Epithelial cell of prostate (primary cell): ENCODE measurements at regions not wholly inside any gene's neighbourhood (a gene's known extent, or its start where the extent isn't known, plus 50 kb on each side); places are given as distances from the start of the nearest gene placed in this dataset.

Experiments used
- DNase-seq: peaks from one replicate; pipeline ENCODE4 v3.0.0-alpha.2; 2011; ENCODE audit warnings: low read depth, low spot score
- H3K27ac ChIP-seq: fragments of 450-650 bp; 2 replicates; pipeline ENCODE4 v1.5.1; 2017; ENCODE audit warnings: mild to moderate bottlenecking

DNA sequence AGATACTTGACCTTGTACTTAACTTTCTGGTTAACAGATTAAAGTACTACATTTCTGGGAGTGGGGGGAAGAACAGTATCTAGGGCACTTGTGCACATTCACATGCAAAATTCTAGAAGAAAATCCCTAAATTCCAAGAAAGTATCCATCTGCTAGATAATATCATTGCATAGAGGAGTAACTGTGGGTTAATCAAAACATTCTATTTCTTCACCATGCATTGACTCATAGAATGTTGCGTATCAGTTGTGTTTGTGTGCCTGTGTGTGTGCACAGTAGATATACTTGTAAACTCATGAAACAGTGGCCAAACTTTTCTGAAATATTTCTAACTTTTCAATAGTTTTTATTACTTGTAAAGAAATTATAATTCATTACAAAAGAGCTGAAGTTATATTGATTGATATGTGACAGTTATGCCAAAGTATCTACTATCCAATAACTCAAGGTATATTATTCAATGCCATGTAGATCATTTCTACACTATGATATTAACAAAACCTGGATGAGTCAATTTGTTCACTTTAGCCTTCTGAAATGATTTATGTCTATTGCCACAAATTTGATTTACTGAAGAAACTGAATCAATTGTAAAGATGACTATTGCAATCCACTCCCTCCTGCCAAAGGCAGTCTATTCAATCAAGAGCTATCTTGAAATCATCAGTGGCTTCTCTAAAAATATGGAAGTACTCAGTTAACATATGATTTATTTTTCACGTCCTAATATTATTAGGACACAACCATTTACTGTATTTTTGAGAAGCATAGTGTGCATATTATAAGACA is 756.7 kb upstream of the ARGLU1 start:
- DNase-seq: no peak
- H3K27ac ChIP-seq: no peak overlapping the region

DNA sequence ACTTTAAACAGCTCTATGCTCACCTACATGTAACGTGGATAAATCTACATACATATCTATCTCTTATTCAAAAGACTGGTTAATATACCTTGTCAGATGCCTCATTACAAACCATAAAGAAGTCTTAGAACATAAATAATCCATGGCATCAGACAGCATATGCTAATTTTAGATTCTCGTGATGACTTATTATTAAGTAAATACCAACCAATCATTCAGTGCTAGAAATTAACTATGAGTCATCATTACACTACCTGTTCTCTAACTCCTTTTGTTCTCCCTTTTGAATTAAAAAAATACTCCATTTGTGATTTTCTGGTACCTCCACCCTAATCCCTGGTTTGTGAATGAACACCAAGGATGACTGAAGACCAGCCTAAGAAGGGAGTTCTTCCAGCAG is 754.3 kb upstream of the ARGLU1 start:
- no peak overlapping the region for H3K27ac ChIP-seq
- no peak for DNase-seq

DNA sequence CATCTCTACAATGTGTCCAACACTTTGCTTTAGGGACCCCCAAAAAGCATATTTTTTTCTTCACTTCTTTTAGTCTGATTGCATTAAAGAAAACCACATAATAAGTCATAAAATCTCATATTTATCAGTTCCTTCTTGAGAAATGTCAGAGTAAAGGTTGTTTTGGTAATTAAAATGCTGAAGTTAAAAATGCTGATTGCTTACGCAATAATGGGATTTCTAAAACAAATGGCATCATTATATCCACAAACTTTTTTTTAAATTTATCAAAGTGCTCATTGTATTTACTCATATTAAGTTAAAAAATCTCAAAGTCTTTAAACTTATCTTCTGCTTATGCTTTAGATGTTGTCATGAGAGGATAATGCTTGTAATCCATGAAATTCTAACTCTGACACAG is 737.2 kb upstream of the ARGLU1 start:
- no peak overlapping the region for H3K27ac ChIP-seq
- no peak for DNase-seq

DNA sequence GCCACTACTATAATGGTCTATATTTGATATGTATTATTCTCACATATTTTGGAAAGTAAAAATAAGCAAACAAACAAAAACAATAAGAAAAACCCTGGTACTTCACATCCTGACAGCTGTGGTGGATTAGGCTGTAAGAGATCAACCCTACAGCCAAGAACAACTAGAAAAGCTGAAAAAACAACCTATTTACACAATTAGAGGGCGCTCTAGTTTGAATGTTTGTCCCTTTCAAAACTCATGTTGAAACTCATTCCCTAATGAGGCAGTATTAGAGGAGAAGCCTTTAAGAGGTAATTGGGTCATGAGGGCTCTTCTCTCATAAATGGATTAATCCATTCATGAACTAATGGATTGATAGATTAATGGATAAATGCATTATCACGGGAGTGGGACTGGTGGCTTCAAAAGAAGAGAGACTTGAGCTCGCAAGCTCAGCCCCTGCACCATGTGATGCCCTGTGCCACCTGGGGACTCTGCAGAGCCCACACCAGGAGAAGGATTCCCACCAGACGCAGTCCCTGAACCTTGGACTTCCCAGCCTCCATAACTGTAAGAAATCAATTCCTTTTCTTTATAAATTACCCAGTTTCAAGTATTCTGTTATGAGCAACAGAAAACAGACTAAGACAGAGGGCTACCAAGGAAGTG is 733.9 kb upstream of the ARGLU1 start:
- DNase-seq: no peak
- H3K27ac ChIP-seq: no peak overlapping the region

DNA sequence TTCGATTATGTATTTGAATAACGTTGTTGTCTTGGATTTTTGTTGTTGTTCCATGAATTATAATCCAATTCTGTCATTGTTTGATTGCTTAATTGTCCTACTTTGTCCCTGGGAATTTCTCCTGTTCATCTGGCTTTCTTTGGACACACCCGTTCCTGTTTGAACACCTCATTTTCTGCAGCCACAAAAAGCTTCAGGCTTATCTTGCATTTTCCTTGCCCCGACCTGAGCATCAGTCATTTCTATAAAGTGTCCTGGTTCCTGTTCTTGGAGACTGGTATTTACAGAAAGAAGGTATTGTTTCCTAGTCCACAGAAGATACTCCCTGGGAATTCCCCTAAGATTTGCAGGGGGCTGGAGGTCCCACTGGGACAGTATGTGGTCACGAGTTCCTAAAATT is 731.8 kb upstream of the ARGLU1 start:
- DNase-seq: no peak
- no peak overlapping the region for H3K27ac ChIP-seq

DNA sequence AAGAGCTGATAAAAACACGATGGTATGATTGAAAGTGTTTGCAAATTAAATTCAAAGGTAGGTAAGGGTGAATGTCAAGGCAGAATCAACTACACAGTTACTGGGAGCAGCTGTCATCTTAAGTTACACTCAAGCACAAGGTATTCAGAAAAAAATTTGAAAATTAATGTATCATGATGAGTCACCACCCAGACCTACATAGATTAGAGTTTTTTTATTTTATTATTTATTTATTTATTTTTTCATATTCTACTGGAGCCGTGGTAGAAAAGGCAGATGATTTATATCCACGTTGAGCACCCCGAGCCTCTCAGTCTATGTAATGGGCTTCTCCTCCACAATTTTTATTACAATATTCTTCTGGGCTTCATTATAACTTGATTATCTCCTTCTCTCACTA is 728.9 kb upstream of the ARGLU1 start:
- no peak for DNase-seq
- no peak overlapping the region for H3K27ac ChIP-seq

DNA sequence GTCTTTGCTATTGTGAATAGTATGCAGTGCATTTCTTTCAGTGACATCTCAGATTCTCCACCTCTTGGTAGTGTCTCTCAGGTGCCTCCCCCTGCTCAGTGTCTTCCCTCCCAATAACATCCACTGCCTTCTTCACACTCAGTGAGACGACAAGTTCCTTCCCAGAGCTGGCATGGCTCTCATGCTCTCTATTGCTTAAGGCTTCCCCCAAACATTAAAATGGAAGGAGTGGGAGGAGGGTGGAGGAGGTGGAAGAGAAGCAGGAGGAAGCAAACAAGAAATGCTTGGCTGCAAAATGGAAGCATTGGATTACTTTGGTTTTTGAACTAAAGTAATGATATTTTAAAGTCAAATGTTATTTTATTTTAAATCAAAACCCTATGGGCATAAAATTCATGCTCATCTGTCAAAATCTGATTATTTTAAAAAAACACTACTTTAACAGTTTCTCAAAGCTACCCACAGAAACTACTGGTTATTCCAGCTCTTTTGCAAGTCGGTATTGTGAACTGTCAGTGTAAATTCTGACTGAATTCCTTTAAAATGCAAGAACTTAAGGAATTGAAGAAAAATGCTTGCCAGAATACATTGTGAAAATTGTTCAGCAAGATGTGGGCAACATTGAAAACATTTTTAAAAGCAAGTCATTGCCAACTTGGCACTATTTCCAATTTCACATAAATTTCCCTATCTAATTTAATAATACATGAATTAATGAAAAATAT is 727.6 kb upstream of the ARGLU1 start:
- H3K27ac ChIP-seq: no peak overlapping the region
- no peak for DNase-seq

DNA sequence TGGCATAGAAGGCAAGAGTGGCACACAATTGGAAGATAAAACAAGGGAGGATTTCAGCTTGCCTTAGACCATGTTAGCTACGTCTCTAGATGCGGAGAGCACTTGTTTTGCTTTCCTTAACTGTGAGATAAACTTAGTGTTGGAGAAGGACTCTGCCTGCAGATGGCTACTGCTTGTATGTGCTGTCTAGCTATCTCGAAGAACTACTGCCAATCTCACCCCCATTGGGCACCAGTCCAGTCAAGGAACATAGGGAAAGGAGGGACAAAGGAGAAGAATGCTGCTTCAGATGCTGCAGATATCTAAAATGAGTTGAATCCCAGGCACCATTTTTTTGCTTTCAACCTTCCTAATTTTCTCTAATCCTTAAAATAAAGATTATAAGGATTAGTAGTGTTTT is 726.0 kb upstream of the ARGLU1 start:
- H3K27ac ChIP-seq: no peak overlapping the region
- no peak for DNase-seq

DNA sequence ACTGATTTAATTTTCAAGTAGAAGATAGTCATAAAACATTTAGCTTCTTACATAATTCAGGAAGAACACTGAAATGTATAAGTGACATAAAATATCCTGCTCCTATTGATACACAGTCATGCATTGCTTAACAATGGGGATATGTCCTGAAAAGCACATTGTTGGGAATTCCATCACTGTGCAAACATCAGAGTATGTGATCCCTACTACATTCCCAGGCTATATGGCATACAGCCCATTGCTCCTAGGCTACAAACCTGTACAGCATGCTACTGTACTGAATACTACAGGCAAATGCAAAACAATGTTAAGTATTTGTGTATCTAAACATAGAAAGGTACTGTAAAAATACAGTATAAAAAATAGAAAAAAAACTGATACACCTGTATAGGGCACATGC is 723.9 kb upstream of the ARGLU1 start:
- H3K27ac ChIP-seq: no peak overlapping the region
- DNase-seq: no peak

DNA sequence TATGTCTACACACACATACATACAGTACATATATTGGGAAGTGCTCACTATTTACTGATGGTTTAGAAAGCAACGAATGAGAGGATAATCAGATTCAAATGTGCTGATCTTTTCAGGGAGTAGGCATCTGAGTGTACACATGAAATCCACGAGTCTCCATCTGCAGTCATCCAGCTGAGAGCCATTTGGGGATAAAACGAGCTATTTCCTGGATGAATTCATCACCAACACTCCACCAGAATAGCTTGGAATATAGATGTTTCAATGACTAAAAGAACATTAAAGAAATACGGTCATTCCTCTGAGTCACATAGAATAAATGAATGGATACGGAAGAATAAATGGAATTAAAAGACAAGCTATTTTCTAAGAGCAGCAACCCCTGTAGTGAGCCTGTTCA is 721.6 kb upstream of the ARGLU1 start:
- no peak for DNase-seq
- no peak overlapping the region for H3K27ac ChIP-seq

DNA sequence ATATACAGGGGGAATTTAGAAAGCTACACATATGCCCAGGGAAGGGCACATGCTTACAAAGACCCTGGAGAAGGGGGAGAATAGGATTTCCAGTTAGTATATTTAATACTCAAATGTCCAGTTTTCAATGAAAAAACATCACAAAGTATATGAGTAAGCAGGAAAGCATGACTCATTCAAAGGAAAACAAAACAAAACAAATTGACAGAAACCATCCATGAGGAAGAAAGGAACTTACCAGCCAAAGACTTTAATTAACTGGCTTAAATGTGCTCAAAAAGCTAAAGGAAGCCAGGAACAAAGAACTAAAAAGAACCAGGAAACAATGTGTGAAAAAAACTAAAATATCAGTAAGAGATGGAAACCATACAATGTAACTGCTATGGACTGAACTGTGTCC is 716.2 kb upstream of the ARGLU1 start:
- DNase-seq: no peak
- H3K27ac ChIP-seq: peak overlapping the region; percentile 33

DNA sequence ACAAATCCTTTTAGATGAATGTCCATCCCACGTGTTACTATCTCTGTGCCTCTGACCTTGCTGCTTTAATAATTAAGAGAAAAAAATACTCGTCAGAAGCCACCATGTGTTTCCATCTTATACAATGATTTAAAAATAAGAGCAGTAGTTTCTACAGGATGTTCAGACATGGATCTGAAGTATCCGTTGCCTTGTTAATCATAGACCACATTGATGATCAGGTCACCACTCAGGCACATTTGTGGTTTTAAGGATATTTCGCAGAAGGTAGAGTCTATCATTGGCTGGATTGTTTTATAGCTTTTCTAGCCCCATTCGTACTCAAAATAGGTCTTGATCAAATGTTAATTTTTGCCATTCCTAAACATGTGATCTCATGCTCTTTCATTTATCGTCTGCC is 710.0 kb upstream of the ARGLU1 start:
- no peak overlapping the region for H3K27ac ChIP-seq
- DNase-seq: no peak

DNA sequence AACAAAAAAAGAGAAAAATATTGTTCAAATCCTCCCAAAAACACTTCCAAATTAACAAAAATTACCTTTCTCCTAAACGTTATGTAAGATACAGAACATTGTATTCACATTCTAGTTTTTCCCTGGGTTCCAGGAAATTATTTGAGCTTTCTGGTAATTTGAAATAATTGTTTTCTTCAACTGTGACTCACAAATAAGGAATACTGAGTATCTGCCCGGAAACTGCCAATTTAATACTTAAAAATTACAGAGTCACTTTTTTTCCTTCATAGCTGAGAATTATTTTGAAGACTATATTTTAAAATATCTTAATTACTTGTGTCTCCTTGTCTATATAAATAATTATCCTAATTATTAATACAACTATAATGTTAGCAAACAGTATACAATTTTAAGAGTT is 709.0 kb upstream of the ARGLU1 start:
- no peak for DNase-seq
- peak overlapping the region; percentile 26 for H3K27ac ChIP-seq

DNA sequence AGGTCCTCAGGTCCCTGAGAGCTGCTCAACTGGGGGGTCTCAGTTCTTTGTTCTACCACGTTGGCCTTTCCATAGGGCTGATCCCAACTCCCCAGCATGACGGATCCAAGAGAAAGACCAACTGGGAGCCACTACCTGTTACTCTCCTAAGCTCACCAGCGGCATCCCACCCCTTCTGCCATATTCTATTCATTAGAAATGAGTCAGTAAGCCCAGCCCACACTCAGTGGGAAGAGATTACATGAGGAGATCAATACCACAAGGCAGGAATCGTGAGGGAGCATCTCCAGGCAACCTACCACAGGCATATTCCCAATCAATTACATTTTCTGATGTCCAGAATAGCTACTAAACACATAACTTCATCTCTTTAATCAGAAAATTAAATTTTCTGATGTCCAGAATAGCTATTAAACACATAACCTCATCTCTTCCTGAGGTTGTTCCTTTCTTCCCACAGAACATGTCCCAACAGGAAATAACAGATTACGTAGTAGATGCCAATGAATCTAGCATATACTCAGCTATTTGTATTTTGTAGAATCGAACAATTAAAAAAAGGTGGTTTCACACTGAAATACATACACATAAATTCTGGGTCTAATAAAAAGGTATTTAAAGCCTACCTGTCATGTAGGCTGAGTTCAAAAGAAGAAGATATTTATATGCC is 708.1 kb upstream of the ARGLU1 start:
- H3K27ac ChIP-seq: peak overlapping the region; percentile 26
- no peak for DNase-seq

DNA sequence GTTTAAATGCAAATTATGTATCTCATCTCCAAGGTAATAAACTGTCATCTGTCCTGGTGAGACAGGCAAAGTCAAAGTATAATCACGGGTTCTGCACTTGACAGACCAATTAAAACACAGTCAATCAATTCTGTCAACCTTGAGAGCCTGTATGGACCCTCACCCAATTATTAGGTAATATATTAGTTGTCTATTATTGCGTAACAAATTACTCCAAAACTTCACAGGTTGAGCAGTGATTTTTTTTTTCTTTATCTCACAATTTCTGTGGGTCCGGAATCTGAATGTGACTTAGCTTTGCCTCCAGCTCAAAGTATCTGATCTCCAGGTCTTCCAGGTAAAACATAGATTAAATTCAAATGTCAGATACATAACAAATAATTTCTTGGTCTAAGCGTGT is 707.4 kb upstream of the ARGLU1 start:
- DNase-seq: no peak
- H3K27ac ChIP-seq: no peak overlapping the region

DNA sequence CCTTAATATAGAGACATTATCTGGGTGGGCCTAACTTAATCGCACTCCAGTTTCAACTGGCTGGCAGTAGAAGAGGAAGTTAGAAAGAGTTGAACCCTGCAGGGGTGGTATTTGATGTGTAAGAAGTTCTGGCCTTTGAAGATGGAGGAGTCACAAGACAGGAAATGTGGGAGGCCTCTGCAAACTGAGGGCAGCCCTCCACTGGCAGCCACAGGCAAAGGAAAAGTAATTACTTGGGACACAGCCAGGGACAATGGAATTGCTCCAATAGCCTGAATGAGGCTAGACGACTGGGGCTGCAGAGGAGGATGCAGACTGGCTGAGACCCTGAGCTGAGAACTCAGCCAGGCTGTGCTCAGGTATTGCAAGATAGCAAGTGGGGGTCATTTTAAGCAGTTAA is 703.3 kb upstream of the ARGLU1 start:
- DNase-seq: no peak
- no peak overlapping the region for H3K27ac ChIP-seq

DNA sequence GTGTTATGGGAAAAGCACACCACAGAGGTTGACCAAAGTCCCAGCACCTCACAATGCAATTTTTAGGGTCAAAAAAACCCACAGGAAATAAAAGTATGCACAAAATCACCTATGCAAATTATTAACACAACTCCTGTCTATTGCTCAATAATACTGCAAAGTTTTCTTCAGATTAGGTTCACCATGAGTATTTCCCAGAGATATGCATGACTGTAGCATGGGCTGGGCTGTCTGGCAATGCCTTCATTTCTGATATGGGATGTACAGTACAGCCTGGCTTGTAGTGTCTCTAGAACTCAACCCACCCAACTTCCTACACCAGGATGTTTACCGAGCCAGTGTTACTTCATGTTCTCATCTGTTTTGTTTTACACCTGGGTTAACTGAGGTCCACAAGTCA is 698.7 kb upstream of the ARGLU1 start:
- H3K27ac ChIP-seq: peak overlapping the region; percentile 63
- DNase-seq: no peak

DNA sequence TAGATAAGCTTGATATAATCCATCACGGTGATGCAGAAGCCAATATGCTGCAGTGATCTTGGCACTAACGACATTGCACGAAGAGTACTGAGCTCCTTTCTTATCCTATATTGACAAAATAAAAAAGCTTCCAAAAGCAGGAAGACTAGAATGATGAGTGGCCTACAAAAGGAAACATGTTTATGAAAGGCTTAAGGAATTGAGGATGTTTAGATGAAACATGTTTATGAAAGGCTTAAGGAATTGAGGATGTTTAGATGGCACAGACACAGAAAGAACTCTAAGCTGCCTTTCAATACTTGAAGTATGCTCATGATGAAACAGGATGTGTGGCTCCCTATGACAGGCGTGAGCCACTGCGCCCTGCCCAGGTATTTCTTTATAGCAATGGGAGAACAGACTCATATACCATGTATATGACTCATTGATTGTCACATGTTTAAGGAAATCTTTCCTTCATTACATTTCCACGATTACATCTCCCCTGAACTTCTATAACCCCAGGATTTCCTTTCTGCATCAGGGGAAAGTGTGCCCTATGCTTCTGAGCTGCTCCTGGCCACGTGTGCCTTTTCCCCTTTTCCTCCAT is 690.8 kb upstream of the ARGLU1 start:
- DNase-seq: peak; percentile 83
- H3K27ac ChIP-seq: peak overlapping the region; percentile 95

DNA sequence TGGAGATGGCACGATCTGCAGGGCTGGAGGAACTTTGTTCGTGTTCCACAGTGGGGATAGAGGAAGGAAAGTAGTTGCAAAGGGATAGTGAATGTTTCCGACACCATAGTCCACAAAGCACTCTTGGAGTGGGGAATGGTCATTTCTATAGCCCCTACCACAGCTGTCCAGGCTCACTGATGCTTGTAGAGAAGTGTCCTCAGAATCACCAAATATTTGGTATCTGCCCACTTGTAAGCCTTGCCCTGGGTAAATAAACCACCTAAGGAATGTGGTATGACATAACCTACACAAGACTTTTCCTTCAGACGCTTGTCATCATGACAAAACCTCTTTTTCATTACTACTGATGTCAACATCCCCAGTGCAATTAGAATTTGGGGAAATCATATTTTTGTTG is 686.5 kb upstream of the ARGLU1 start:
- DNase-seq: no peak
- H3K27ac ChIP-seq: peak overlapping the region; percentile 37

DNA sequence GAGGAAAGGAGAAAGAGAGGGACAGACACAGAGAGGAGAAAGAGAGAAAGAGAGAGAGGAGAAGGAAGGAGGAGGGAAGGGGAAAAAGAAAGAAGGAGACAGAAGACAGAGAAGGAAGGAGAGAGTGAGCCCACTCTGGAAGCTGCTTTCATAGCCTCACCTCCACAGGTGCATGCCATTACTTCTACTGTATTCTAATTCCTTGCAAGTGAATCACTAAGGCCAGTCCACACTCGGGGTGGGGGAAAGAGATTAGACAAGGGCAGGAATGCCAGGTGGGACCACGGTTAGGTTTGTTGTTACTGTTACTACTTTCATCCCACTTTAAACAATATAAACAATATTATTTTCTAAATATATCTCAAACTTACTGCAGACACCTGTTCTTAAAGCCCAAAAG is 684.5 kb upstream of the ARGLU1 start:
- H3K27ac ChIP-seq: peak overlapping the region; percentile 16
- DNase-seq: no peak

DNA sequence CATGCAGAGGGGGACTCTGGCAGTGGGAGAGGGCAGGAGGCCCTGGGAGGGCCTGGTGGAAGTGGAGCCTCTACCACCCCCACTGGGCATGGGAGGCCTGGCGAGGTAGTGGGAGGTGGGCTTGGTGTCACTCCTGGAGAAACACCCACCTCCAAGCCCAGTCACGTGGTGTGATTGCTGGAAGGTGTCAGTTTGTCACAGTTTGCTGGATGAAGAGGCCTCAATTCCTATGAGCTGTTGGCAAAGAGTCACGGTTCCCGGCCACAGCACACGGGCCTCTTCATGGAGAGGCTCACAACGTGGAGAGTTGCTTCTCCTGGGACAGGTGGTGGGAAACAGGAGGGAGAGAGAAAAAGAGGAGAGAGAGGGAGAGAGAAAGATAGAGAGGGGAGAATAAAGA is 684.1 kb upstream of the ARGLU1 start:
- no peak for DNase-seq
- peak overlapping the region; percentile 16 for H3K27ac ChIP-seq
